ENCODE measurements at regions not wholly inside any gene's neighbourhood (a gene's known extent, or its start where the extent isn't known, plus 50 kb on each side); places are given as distances from the start of the nearest gene placed in this dataset.

DNA sequence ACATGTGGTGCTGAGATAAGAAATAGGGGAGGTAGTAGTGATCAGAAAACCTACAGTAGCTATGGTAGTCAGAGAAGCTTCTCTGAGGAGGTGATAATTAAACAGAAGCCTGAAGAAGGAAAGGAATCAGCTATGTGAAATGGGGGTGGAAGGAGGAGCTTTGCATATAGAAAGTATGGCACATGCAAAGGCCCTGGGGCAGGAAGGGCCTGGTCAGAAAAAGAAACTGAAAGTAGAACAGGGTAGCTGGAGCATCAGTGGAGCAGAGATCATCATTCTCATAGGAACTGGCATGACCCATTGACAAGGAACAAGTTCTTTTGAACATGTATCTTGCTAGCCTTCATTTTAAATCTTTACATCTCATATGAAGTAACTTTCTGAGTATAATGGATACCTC, 80.7 kb upstream of the ADRA1B start:
- Mint-ChIP-seq H3K4me1 (no peaks in the 10 kb centered on the region), H3K27me3 (ENCODE audit: low read depth) (peaks cover 4% of the 10 kb centered on the region), H3K9me3 (peaks cover 5% of the 10 kb centered on the region), H3K36me3 (no peaks in the 10 kb centered on the region), H3K4me3 (no peak overlapping the region), H3K27ac (no peak overlapping the region)
- DNase-seq (ENCODE audit: low spot score in 2 of 2, unreplicated experiment in 2 of 2), result no peak
- TF ChIP-seq, protein P1, sequence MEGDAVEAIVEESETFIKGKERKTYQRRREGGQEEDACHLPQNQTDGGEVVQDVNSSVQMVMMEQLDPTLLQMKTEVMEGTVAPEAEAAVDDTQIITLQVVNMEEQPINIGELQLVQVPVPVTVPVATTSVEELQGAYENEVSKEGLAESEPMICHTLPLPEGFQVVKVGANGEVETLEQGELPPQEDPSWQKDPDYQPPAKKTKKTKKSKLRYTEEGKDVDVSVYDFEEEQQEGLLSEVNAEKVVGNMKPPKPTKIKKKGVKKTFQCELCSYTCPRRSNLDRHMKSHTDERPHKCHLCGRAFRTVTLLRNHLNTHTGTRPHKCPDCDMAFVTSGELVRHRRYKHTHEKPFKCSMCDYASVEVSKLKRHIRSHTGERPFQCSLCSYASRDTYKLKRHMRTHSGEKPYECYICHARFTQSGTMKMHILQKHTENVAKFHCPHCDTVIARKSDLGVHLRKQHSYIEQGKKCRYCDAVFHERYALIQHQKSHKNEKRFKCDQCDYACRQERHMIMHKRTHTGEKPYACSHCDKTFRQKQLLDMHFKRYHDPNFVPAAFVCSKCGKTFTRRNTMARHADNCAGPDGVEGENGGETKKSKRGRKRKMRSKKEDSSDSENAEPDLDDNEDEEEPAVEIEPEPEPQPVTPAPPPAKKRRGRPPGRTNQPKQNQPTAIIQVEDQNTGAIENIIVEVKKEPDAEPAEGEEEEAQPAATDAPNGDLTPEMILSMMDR (IDR thresholded peaks at IDR 0.05; ENCODE audit: unreplicated experiment), result no peak

DNA sequence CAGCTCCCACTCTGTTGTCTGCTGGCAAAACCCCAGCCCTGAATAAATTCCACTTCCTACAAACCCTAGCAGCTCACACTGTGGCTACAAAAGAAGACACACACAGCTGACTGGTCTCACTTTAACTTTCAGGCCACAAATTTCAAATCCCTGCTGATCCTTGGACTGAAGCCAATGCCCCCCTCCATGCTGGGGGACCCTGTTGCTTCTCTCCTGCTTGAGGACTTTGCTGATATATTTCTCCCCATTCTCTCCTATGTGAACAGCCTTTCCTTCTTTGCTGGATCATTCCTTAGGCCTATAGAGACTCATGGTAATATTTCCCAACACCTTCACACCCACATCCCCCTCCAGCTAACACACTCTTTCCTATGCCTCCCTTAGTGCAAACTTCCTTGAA, 79.6 kb upstream of the ADRA1B start:
- TF ChIP-seq, protein P1 (IDR thresholded peaks at IDR 0.05; ENCODE audit: unreplicated experiment), result no peak
- no peaks in the 10 kb centered on the region for H3K4me1 Mint-ChIP-seq
- H3K9me3 Mint-ChIP-seq, result peaks cover 5% of the 10 kb centered on the region
- H3K4me3 Mint-ChIP-seq, result no peak overlapping the region
- H3K36me3 Mint-ChIP-seq, result no peaks in the 10 kb centered on the region
- no peak for DNase-seq (ENCODE audit: low spot score in 2 of 2, unreplicated experiment in 2 of 2)
- peaks cover 6% of the 10 kb centered on the region for H3K27me3 Mint-ChIP-seq (ENCODE audit: low read depth)
- H3K27ac Mint-ChIP-seq, result no peak overlapping the region

DNA sequence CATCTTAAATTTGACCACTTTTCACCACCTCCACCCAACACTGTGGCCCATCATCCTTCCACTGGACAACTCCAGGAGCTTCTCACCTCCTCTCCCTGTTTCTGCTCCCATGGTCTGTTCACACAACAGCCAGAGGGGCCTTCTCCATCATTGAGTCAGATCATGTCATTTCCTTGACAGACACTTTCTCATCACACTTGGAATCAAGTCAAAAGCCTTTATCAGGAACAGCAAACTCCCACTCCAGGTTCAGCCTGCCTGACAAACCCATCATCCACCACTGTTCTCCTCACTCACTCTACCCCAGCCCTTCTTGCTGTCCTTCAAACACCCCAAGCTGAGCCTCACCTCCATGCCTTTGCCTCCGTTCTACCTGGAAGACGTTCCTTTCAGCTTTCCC, 78.4 kb upstream of the ADRA1B start:
- no peak for DNase-seq (ENCODE audit: low spot score in 2 of 2, unreplicated experiment in 2 of 2)
- TF ChIP-seq, protein P1 (IDR thresholded peaks at IDR 0.05; ENCODE audit: unreplicated experiment), result no peak
- Mint-ChIP-seq H3K4me3 (no peak overlapping the region), H3K27me3 (ENCODE audit: low read depth) (peaks cover 6% of the 10 kb centered on the region), H3K27ac (no peak overlapping the region), H3K4me1 (no peaks in the 10 kb centered on the region), H3K36me3 (no peaks in the 10 kb centered on the region), H3K9me3 (peaks cover 5% of the 10 kb centered on the region)

DNA sequence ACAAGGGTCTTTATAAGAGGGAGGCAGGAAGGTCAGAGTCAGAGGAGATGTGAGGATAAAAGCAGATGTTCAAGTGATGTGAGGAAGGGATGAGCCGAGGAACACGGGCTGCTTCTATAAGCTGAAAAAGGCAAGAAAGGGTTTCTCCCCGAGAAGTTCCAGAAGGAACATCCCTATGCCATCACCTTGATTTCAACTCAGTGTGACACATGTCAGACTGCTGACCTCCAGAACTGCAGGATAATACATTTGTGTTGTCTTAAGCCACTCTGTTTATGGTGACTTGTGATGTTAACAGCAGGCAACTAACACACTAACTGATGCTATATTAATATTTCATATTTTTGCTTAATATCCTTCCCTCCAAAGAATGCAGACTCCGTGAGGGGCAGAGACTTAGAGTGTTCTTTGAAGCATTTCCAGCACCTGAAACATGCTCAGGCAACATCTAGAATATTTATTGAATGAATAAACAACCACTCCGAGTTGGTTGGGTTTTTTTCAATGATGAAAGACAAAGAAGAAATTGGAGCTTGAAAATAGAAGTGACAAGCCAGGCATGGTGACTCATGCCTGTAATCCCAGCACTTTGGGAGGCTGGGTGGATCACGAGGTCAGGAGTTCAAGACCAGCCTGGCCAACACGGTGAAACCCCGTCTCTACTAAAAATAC, 77.6 kb upstream of the ADRA1B start:
- H3K36me3 Mint-ChIP-seq, result no peaks in the 10 kb centered on the region
- no peak for DNase-seq (ENCODE audit: low spot score in 2 of 2, unreplicated experiment in 2 of 2)
- no peak overlapping the region for H3K27ac Mint-ChIP-seq
- no peak overlapping the region for H3K4me3 Mint-ChIP-seq
- TF ChIP-seq, protein P1 (IDR thresholded peaks at IDR 0.05; ENCODE audit: unreplicated experiment), result no peak
- H3K9me3 Mint-ChIP-seq, result peaks cover 5% of the 10 kb centered on the region
- no peaks in the 10 kb centered on the region for H3K4me1 Mint-ChIP-seq
- H3K27me3 Mint-ChIP-seq (ENCODE audit: low read depth), result peaks cover 4% of the 10 kb centered on the region

DNA sequence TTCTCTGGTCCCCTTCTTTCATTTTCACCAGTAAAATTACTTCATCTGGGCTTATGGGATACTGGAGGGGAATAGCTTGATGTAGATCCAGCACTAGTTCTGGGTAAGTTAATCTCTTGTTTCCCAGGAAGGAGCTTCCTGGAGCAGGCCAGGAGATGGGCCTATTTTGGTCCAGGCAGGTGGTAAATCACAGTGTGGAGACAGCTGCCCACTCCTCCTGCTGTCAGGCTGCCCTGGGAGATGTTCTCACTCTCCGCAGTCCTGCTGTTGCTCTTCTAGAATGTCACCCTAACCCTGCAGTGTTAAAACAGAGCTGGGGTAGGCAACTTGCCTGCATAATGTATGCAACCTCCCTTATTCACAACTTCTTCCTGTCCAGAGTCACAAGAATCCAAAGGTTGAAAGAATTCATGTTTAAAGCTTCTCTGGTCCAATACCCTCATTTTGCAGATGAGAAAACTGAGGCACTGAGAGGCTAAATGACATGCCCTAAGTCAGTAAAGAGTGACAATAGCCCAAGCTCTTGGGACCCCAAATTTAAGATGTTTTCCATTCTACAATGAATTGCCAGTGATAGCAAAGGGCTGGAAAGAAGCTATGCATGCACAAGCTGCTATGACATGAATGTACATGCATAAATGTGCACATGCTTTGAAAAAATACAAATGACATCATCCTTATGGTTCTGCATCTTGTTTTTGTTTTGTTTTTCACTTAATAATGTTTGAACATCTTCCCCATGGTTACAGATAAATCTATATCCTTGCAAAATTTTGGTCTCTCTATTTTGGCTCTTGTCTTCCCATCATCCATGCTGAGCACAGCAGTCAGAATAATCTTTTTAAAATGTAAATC, 71.8 kb upstream of the ADRA1B start:
- TF ChIP-seq, protein P1 (IDR thresholded peaks at IDR 0.05; ENCODE audit: unreplicated experiment), result no peak
- no peak overlapping the region for H3K4me3 Mint-ChIP-seq
- H3K36me3 Mint-ChIP-seq, result no peaks in the 10 kb centered on the region
- H3K4me1 Mint-ChIP-seq, result no peaks in the 10 kb centered on the region
- peaks cover 3% of the 10 kb centered on the region for H3K27me3 Mint-ChIP-seq (ENCODE audit: low read depth)
- no peaks in the 10 kb centered on the region for H3K9me3 Mint-ChIP-seq
- DNase-seq (ENCODE audit: low spot score in 2 of 2, unreplicated experiment in 2 of 2), result no peak
- no peak overlapping the region for H3K27ac Mint-ChIP-seq

All from mesothelial cell of epicardium (in vitro differentiated cells).